Naive thymus-derived CD4-positive, alpha-beta T cell (primary cell): ENCODE measurements at regions not wholly inside any gene's neighbourhood (a gene's known extent, or its start where the extent isn't known, plus 50 kb on each side); places are given as distances from the start of the nearest gene placed in this dataset.
A peak's percentile ranks its signal among the peaks of the same experiment; 100 is the strongest.

Experiments used
- ATAC-seq: fragments of 150-1000 bp; cut with Tn5 transposase; 2 replicates; pipeline ENCODE4 v1.10.0; 2021; ENCODE audit warnings: mild to moderate bottlenecking, moderate library complexity
- CTCF ChIA-PET: fragments of 350-600 bp; sonication (Branson Sonifier 250); formaldehyde crosslinking; loops from one replicate; lab custom pipeline; 2021; ENCODE audit warnings: antibody characterized with exemption; lab: Charles Lee
- POLR2A ChIA-PET: fragments of 350-600 bp; sonication (Branson Sonifier 250); formaldehyde crosslinking; loops from one replicate; lab custom pipeline; 2021; ENCODE audit warnings: antibody characterized with exemption, inconsistent platforms; lab: Charles Lee
- DNase-seq, 9 donors: peaks; one replicate each; pipeline versions ENCODE4 v3.0.0 to v3.0.0-alpha.2; 2020 to 2022; ENCODE audit warnings: mixed read lengths in 1 of 9
- H3K27ac ChIP-seq: one replicate; pipeline ENCODE4 v1.7.0; 2013; ENCODE audit warnings: mild to moderate bottlenecking, low read depth, low read length, moderate library complexity
- H3K27me3 ChIP-seq, 2 donors: one replicate each; pipeline ENCODE4 v1.7.0; 2013; ENCODE audit warnings: low read length in 2 of 2, mild to moderate bottlenecking in 2 of 2, moderate library complexity in 2 of 2; ENCODE audit not compliant: control insufficient read depth in 2 of 2, insufficient read depth in 2 of 2
- H3K36me3 ChIP-seq, 3 experiments: 1 replicate in 2 of 3; 2 replicates in 1 of 3; pipeline ENCODE4 v1.7.0; 2013; ENCODE audit warnings: low read length in 3 of 3, mild to moderate bottlenecking in 3 of 3, moderate library complexity in 1 of 3; ENCODE audit not compliant: insufficient read depth in 3 of 3, control insufficient read depth in 2 of 3
- H3K4me1 ChIP-seq, 2 donors: one replicate each; pipeline ENCODE4 v1.7.0; 2013; ENCODE audit warnings: low read length in 2 of 2, mild to moderate bottlenecking in 2 of 2, moderate library complexity in 1 of 2; ENCODE audit not compliant: control insufficient read depth in 2 of 2, insufficient read depth in 2 of 2
- H3K4me3 ChIP-seq: 2 replicates; pipeline ENCODE4 v1.7.0; 2013; ENCODE audit warnings: mild to moderate bottlenecking, low read length
- H3K9me3 ChIP-seq, 3 experiments: 1 replicate in 2 of 3; 2 replicates in 1 of 3; pipeline ENCODE4 v1.7.0; 2013; ENCODE audit warnings: low read length in 3 of 3; ENCODE audit not compliant: control insufficient read depth in 2 of 3
- H3K27ac Mint-ChIP-seq, 9 donors: one replicate each; pipeline ENCODE4 v1.8.0; 2020 to 2022; ENCODE audit warnings: mixed read lengths in 9 of 9, mild to moderate bottlenecking in 8 of 9, moderate library complexity in 5 of 9, inconsistent platforms in 2 of 9
- H3K27me3 Mint-ChIP-seq, 5 donors: one replicate each; pipeline ENCODE4 v1.8.0; 2021 to 2022; ENCODE audit warnings: mixed read lengths in 5 of 5, mild to moderate bottlenecking in 1 of 5
- H3K36me3 Mint-ChIP-seq, 5 donors: one replicate each; pipeline ENCODE4 v1.8.0; 2020 to 2022; ENCODE audit warnings: mixed read lengths in 5 of 5, mild to moderate bottlenecking in 3 of 5, inconsistent platforms in 1 of 5
- H3K4me1 Mint-ChIP-seq, 7 donors: one replicate each; pipeline ENCODE4 v1.8.0; 2020 to 2022; ENCODE audit warnings: mixed read lengths in 7 of 7, mild to moderate bottlenecking in 3 of 7, inconsistent platforms in 1 of 7
- H3K4me3 Mint-ChIP-seq, 10 donors: one replicate each; pipeline ENCODE4 v1.8.0; 2020 to 2022; ENCODE audit warnings: mild to moderate bottlenecking in 10 of 10, mixed read lengths in 10 of 10, moderate library complexity in 6 of 10, inconsistent platforms in 2 of 10
- H3K9me3 Mint-ChIP-seq, 11 donors: one replicate each; pipeline ENCODE4 v1.8.0; 2020 to 2022; ENCODE audit warnings: mixed read lengths in 11 of 11, mild to moderate bottlenecking in 4 of 11, inconsistent platforms in 1 of 11, moderate library complexity in 1 of 11
- intact Hi-C, 2 donors: fragments of 100-400 bp; cut with micrococcal nuclease; formaldehyde crosslinking; loops; one replicate each; pipeline ENCODE4 v1.15.1; 2023

DNA sequence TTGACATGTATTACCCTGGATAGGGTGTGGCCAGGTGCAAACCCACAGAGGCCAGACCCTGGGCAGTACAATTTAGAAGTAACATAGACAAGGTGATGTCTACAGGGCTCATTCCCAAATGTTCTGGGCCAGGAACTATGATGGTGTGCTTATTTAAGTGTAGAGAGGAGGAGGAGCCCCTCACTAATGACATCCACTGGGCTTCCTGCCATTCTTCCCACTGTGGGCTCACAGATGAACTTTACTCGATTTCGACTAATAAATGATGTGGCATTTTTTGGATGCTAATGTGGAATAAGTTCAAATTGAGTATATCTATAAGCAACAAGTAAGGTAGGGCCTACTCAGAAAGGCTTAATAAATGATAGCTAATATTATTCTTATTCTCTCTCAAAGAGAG lies 280.9 kb upstream of the BOD1L1 start:
- no peaks in the 10 kb centered on the region for H3K36me3 Mint-ChIP-seq
- ChIA-PET POLR2A (no interaction called here), CTCF (no interaction called here)

DNA sequence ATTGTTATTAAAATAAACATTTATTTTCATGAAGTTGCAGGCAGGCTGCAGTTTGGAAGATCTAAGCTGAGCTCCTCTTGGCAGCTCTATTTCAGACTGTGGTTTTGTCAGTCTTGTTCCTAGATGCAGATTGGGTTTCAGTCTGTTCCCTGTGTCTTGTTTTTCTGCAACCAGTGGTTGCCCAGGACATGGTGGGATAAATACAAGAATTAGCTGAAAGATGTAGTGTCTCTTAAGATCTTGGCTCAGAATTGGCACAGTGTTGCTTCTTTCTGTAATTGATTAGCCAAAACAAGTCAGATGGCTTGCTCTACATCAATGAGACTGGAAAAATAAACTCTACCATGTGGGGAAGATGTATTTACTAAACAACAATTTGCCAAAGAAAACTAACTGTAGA lies 283.0 kb upstream of the BOD1L1 start:
- Histone ChIP-seq H3K4me3 (no peak overlapping the region), H3K36me3 (no peaks in the 10 kb centered on the region), H3K4me1 (no peaks in the 10 kb centered on the region), H3K27me3 (no peaks in the 10 kb centered on the region), H3K9me3 (no peaks in the 10 kb centered on the region), H3K27ac (no peak overlapping the region)
- DNase-seq: no peak
- ChIA-PET POLR2A (no interaction called here), CTCF (no interaction called here)
- intact Hi-C loops: no loop called here
- Mint-ChIP-seq H3K4me1 (peaks cover 0 to 5% (median 0%) of the 10 kb centered on the region in 7 donors), H3K27ac (no peak overlapping the region), H3K4me3 (no peak overlapping the region), H3K9me3 (no peaks in the 10 kb centered on the region), H3K27me3 (peaks cover 2 to 25% (median 6%) of the 10 kb centered on the region in 5 donors), H3K36me3 (no peaks in the 10 kb centered on the region)
- ATAC-seq: no peak

More for the DNA sequence above, 280.9 kb upstream of the BOD1L1 start:
- Histone ChIP-seq H3K9me3 (no peaks in the 10 kb centered on the region), H3K4me3 (no peak overlapping the region), H3K27ac (no peak overlapping the region), H3K36me3 (no peaks in the 10 kb centered on the region), H3K27me3 (no peaks in the 10 kb centered on the region), H3K4me1 (no peaks in the 10 kb centered on the region)
- no peak for ATAC-seq
- no peak for DNase-seq
- H3K4me3 Mint-ChIP-seq: no peak overlapping the region
- H3K9me3 Mint-ChIP-seq: no peaks in the 10 kb centered on the region
- intact Hi-C loops: no loop called here
- H3K27me3 Mint-ChIP-seq: peaks cover 0 to 25% (median 1%) of the 10 kb centered on the region in 5 donors
- no peak overlapping the region for H3K27ac Mint-ChIP-seq
- peaks cover 0 to 4% (median 0%) of the 10 kb centered on the region in 7 donors for H3K4me1 Mint-ChIP-seq

DNA sequence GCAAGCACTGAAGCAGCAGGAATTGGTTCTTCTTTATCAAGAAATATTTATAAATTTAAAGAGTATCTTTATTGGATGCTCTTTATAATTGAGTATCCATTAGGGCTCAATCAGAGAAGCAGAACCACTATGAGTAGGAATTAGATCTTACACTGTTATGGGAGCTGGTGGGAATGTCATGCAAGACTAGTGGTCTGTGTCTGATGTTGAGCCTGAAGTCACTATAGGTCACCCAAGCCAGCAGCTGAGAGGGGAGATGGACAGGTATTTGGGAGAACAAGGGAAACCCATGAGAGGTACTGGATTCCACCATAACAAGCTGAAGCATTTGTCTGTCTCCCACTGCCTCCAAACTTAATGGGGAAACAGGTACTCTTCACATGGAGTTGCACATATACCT lies 283.7 kb upstream of the BOD1L1 start:
- CTCF ChIA-PET: no interaction called here
- intact Hi-C loops: no loop called here

DNA sequence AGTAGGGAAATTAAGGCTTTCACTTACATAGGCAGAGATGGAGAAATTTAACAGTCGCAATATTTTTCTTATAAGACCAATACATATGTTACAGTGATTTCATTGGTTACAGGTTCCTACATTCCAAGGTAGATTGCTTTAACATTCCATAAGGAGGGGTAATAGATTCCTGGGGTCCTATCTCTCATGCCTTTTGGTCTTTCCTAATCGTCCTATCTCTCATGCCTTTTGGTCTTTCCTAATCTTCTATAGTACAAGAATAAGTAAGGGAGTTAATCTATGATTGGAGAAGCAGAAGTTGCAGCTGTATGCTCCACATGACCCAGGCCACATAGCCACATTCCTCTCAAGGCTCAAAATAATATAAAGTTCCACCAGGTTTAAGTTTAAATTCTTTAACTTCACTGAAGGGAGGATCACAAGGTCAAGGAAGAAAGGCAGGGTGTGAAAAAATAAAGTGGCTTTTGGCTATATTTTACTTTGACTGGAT lies 285.0 kb upstream of the BOD1L1 start:
- Histone ChIP-seq H3K36me3 (no peaks in the 10 kb centered on the region), H3K27me3 (no peaks in the 10 kb centered on the region), H3K4me1 (no peaks in the 10 kb centered on the region), H3K27ac (no peak overlapping the region), H3K4me3 (no peak overlapping the region), H3K9me3 (no peaks in the 10 kb centered on the region)
- peaks cover 0 to 2% (median 0%) of the 10 kb centered on the region in 11 donors for H3K9me3 Mint-ChIP-seq
- DNase-seq (no peak), ATAC-seq (no peak)
- ChIA-PET CTCF (no interaction called here), POLR2A (no interaction called here)
- peaks cover 2 to 29% (median 6%) of the 10 kb centered on the region in 5 donors for H3K27me3 Mint-ChIP-seq
- H3K4me1 Mint-ChIP-seq: peaks cover 0 to 5% (median 0%) of the 10 kb centered on the region in 7 donors
- H3K27ac Mint-ChIP-seq: no peak overlapping the region
- no peak overlapping the region for H3K4me3 Mint-ChIP-seq
- intact Hi-C loops: no loop called here
- H3K36me3 Mint-ChIP-seq: no peaks in the 10 kb centered on the region

More for the DNA sequence above, 283.7 kb upstream of the BOD1L1 start:
- Mint-ChIP-seq H3K9me3 (peaks cover 0 to under 1% (median 0%) of the 10 kb centered on the region in 11 donors), H3K27ac (no peak overlapping the region), H3K4me1 (peaks cover 0 to 5% (median 0%) of the 10 kb centered on the region in 7 donors), H3K36me3 (no peaks in the 10 kb centered on the region), H3K27me3 (peaks cover 2 to 25% (median 6%) of the 10 kb centered on the region in 5 donors), H3K4me3 (no peak overlapping the region)
- no peaks in the 10 kb centered on the region for H3K9me3 ChIP-seq
- no peaks in the 10 kb centered on the region for H3K4me1 ChIP-seq
- no peaks in the 10 kb centered on the region for H3K27me3 ChIP-seq
- no peak overlapping the region for H3K4me3 ChIP-seq
- H3K36me3 ChIP-seq: no peaks in the 10 kb centered on the region
- no peak for DNase-seq
- H3K27ac ChIP-seq: no peak overlapping the region
- no peak for ATAC-seq
- POLR2A ChIA-PET: no interaction called here

DNA sequence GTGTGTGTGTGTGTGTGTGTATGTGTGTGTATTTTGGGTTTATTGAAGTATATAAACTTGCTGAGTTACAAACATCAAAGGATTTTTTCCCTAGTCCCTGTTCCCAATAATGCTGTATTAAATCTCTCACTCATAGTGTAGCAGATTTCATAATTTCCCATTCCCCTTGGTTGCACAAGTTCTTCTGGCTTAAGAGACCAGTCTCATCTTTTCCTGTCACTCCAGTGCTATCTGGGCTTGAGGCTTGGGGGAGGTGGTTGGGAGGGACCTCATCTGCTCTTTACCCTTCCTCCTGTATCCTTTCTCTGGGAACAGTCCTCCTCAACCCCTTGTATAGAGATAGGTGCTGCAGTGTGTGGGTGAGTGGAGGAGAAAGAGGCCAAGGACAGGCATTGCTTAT lies 285.4 kb upstream of the BOD1L1 start:
- ChIA-PET POLR2A (no interaction called here), CTCF (no interaction called here)
- H3K27me3 Mint-ChIP-seq: peaks cover 2 to 29% (median 6%) of the 10 kb centered on the region in 5 donors
- H3K9me3 Mint-ChIP-seq: peaks cover 0 to 2% (median 0%) of the 10 kb centered on the region in 11 donors
- H3K4me3 Mint-ChIP-seq: no peak overlapping the region
- H3K36me3 Mint-ChIP-seq: no peaks in the 10 kb centered on the region
- Histone ChIP-seq H3K27ac (no peak overlapping the region), H3K36me3 (no peaks in the 10 kb centered on the region), H3K4me1 (no peaks in the 10 kb centered on the region), H3K27me3 (no peaks in the 10 kb centered on the region), H3K4me3 (no peak overlapping the region), H3K9me3 (no peaks in the 10 kb centered on the region)
- no peak overlapping the region for H3K27ac Mint-ChIP-seq
- DNase-seq (no peak), ATAC-seq (peak; percentile 18)
- intact Hi-C loops: no loop called here
- H3K4me1 Mint-ChIP-seq: peaks cover 0 to 5% (median 0%) of the 10 kb centered on the region in 7 donors

DNA sequence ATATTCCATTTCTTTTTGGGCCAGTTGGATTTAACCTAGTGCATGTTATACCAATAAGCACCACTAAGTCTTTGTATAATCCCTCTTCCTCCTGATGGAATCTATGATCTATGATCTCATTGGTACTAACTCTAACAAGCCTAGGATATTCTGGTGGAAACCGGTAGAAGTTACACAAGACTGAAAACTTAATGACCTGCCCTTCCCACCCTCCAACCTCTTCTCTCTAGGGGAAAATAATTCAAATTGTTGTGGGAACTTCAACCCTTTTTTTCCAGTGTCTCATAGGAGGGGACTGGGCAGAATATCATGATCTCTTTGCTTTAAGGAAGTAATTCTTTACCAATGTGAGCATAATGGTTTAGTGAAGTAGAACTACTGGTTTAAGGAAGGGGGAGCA lies 289.5 kb upstream of the BOD1L1 start:
- H3K9me3 ChIP-seq: no peaks in the 10 kb centered on the region
- H3K9me3 Mint-ChIP-seq: peaks cover 0 to 2% (median 0%) of the 10 kb centered on the region in 11 donors
- H3K4me3 Mint-ChIP-seq: no peak overlapping the region
- H3K4me1 ChIP-seq: no peaks in the 10 kb centered on the region
- no peak overlapping the region for H3K27ac Mint-ChIP-seq
- no peak overlapping the region for H3K27ac ChIP-seq
- no peaks in the 10 kb centered on the region for H3K36me3 Mint-ChIP-seq
- intact Hi-C loops: no loop called here
- DNase-seq: no peak
- POLR2A ChIA-PET: no interaction called here
- H3K4me3 ChIP-seq: no peak overlapping the region
- CTCF ChIA-PET: no interaction called here
- no peak for ATAC-seq
- H3K36me3 ChIP-seq: no peaks in the 10 kb centered on the region
- H3K27me3 Mint-ChIP-seq: peaks cover 2 to 22% (median 5%) of the 10 kb centered on the region in 5 donors
- H3K27me3 ChIP-seq: no peaks in the 10 kb centered on the region
- peaks cover 0 to 5% (median 0%) of the 10 kb centered on the region in 7 donors for H3K4me1 Mint-ChIP-seq

DNA sequence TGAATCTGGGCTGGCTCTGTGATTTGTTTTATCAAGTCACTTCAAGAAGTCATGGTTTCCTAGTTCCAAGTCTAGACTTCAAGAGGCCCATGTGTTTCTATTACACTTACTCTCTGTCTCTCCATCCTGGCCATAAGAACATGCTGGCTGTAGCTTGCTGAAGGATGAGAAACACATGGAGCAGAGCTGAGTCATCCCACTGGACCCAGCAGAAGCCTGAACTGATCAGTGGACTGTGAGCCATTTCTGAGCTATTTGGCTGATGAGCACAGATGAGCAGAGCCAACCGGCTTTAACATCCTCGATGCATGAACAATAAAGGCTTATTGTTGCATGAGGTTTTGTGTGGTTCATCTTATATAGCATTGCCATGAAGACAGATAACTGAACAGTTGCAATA lies 290.6 kb upstream of the BOD1L1 start:
- Histone ChIP-seq H3K27me3 (no peaks in the 10 kb centered on the region), H3K27ac (no peak overlapping the region), H3K36me3 (no peaks in the 10 kb centered on the region), H3K4me3 (no peak overlapping the region), H3K9me3 (no peaks in the 10 kb centered on the region), H3K4me1 (no peaks in the 10 kb centered on the region)
- POLR2A ChIA-PET: no interaction called here
- Mint-ChIP-seq H3K4me1 (peaks cover 0 to 4% (median 0%) of the 10 kb centered on the region in 7 donors), H3K27me3 (peaks cover 2 to 19% (median 9%) of the 10 kb centered on the region in 5 donors), H3K36me3 (no peaks in the 10 kb centered on the region), H3K9me3 (peaks cover 0 to 2% (median 0%) of the 10 kb centered on the region in 11 donors), H3K4me3 (no peak overlapping the region), H3K27ac (no peak overlapping the region)
- CTCF ChIA-PET: no interaction called here
- DNase-seq: no peak
- ATAC-seq: no peak
- intact Hi-C loops: no loop called here
